Pulmonary artery endothelial cell (primary cell): ENCODE measurements at regions not wholly inside any gene's neighbourhood (a gene's known extent, or its start where the extent isn't known, plus 50 kb on each side); places are given as distances from the start of the nearest gene placed in this dataset.

Experiments
- DNase-seq: peaks from one replicate; pipeline ENCODE4 v3.0.0-alpha.2; 2011; ENCODE audit warnings: low read depth, low spot score

GRCh38 chr9:20117986-20118385 is 329.1 kb upstream of the SLC24A2 start:
- no peak for DNase-seq

DNA sequence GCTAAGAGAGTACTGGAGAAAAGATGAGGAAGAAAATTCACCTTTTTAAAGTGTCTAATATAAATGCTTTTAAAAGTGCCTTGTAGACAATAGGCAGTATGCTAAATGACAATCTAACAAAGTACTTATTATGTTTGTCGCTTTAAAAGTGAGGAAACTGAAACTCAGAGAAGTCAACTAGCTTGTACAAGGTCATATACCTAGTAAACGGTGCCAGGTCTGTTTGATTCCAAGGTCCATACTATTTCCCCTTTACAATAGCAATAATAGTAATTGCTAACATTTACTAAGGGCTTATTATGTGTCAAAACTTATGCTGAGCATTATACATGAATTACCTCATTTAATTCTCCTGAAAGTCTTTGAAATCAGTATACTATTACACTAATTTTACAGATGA is 328.6 kb upstream of the SLC24A2 start:
- no peak for DNase-seq

DNA sequence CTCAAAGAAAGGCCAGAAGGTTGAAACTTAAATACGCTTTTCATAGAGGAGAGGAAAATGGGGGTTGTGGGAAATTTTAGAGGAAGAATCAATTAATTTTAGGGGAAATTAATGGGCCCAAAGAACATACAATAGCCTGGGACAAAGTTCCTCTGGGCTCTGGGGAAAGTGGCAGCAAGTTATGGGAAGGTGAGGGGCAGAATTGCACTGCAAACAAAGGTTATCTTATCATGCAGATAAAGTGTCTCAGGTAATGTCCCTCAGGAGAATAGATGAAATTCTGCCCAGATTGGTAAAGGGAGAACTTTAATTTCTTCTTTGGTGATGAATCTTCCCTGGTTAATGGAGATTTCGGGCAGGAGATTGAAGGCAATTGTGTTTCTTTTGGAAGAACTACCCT is 326.1 kb upstream of the SLC24A2 start:
- DNase-seq: no peak

GRCh38 chr9:20112205-20112783 is 323.5 kb upstream of the SLC24A2 start:
- DNase-seq: no peak

GRCh38 chr9:20111173-20111843 is 322.5 kb upstream of the SLC24A2 start:
- no peak for DNase-seq

DNA sequence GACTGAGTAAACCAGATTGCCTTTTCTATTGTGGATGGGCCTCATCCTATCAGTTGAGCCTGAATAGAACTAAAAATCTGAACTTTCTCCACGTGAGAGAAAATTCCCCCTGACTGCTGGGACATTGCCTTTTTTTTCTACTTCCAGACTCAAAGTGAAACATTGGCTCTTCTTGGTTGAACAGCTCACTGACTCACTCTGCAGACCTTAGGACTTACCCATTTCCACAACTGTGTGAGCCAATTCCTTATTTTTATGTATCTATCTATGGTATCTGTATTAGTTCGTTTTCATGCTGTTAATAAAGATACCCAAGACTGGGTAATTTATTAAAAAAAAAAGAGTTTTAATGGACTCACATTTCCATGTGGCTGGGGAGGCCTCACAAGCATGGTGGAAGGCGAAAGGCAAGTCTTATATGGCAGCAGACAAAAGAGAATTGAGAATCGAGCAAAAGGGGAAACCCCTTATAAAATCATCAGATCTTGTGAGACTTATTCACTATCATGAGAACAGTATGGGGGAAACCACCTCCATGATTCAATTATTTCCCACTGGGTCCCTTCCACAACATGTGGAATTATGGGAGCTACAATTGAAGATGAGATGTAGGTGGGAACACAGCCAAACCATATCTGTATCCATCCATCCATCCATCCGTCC is 306.7 kb upstream of the SLC24A2 start:
- DNase-seq: no peak

GRCh38 chr9:20092561-20092960 is 303.7 kb upstream of the SLC24A2 start:
- no peak for DNase-seq

DNA sequence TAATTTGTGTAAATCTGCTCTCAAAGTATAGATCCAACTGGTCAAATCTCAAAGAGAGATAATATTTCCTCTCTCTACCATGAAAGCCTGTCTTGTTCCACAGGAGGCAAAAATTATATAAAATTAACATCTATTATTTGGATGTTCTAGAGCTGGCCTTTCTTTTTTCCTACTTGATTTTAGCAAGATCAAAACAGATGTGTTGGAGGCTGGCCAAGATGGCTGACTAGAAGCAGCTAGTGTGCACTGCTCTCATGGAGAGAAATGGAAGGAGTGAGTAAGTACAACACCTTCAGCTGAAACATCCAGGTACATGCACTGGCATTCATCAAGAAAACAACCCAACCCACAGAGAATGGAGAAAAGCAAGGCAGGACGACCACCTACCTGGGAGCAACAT is 298.6 kb upstream of the SLC24A2 start:
- no peak for DNase-seq

DNA sequence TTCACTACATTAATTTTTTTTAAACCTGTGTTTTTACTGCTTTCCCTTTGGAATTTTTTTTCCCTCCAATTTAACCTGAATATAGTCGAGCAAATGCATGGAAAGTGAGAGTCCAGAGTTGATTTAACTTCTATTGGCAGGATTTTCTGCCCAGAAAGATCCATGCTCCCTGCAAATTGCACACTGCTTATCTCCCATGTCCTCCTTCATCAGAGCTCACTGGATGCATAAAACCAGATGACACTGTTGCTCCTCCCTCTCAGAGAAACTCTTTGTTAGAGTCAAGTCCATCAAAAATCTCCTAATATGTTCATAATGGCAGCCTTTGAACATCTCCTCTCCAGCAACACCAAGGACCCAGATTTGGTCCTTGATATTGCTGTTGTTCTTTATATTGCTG is 297.0 kb upstream of the SLC24A2 start:
- no peak for DNase-seq

- no peak for DNase-seq
Observed at GRCh38 chr9:20084125-20084524, 295.3 kb upstream of the SLC24A2 start.

DNA sequence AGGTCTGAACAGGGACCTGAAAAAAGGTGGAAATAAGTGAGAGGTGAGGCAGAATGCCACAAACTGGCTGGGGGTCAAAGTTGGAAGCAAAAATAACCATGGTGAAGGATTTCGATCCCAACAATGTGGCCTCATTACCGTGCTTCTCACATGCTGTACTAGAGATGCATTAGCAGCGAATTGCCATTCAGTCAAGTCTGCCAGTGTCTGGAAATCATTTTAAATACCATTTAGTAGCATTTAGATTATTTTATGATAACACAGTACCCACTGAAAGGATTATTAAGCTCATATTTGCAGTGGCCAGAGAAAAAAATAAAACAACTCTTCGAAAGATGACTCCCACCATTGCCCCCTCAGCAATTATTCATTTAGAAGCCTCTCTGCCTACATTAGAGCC is 294.6 kb upstream of the SLC24A2 start:
- no peak for DNase-seq

GRCh38 chr9:20082831-20083230 is 294.0 kb upstream of the SLC24A2 start:
- no peak for DNase-seq

GRCh38 chr9:20082406-20082805 is 293.6 kb upstream of the SLC24A2 start:
- DNase-seq: no peak

DNA sequence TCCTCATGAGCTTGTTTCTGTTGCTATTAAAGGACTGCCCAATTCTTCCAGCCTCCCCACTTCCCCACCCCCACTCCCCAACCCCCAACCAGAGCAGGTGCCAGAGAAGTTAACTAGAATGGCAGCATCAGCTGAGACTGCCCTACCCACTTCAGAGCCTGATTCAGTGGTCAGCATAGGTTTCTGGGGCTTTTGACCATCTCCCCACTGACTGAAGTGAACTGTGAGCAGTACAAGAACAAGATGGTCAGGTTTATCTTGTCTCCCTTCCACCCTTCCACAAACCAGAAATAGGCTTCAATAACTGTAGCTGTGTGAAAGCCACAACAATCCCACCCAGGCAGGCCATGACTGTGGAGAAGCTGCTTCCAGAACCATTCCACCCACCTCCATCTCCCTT is 289.4 kb upstream of the SLC24A2 start:
- DNase-seq: no peak

GRCh38 chr9:20074291-20074690 is 285.5 kb upstream of the SLC24A2 start:
- DNase-seq: no peak

GRCh38 chr9:20070336-20070735 is 281.5 kb upstream of the SLC24A2 start:
- DNase-seq: no peak

DNA sequence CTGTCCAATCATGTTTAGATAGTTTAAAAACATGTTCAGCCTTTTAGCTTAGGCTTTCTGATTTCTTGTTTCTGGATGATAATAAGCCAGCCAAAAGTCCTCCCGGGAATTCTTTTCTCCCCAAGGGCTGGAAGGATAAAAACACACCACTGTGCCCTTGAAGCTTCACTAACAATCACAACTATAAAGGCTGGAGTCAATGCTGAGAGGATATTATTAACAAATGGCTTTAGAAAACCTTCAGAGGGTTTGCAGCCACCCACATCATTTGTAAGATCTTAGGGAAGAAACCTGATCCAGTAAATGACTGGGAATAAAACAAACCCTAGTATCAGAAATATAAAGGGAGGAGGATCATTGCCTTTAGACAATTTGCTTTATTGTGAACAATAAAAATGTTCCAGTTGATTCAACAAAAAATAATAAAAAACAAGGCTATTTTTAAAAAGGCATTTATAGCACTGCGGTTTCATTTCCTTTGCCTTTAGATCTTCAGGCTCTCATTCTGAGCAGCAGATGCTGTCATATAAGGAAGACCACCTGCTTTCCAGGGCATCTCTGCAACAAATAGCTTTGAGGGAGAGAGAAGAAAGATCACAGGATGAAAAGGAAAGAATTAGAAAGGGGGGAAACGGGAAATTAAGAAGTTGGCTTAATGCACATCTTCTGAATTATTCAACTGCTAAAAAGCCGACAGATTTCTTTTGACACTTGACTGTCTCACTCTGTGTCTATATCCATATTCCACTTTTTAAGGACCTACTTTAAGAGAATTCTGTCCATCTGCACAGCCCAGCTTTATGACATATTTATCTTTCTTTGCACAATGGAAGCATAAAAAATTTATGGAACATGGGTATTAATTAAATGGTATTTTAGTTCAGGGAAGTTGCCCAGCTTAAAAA is 277.2 kb upstream of the SLC24A2 start:
- no peak for DNase-seq

- no peak for DNase-seq
Observed at GRCh38 chr9:20065046-20065445, 276.2 kb upstream of the SLC24A2 start.

DNA sequence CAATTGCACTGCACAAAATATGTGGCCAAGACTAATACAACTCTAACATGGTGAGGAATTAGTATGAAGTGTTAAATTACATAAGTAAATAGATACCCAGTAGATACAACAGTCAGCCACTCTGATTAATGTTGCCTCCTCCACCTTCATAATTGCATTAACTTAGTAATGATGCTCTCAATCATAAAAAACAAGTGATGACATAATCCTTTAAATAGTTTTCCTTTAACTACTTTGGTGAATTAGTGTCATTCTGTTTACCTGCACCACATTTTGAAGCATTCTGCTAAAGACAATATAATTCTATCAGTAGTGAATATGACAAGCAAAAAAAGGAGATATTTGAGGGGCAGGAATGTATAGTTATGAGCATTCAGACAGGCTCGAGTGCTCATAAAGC is 265.9 kb upstream of the SLC24A2 start:
- no peak for DNase-seq

DNA sequence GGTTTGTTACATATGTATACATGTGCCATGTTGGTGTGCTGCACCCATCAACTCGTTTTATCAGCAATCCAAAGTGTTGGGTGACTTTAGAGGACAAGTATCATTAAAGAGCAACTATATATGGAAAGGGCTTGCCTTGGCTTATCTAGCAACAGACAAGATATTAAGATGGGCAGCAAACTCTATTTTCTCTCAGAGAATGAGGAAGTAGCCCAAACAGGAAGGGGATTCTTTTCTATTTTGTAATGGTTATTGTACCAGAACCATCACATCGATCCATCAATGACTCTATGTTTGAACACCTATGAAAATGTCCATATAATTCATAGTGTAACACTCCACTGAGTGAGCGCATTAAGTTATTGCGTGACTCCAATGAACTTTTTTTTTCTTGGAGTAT is 260.1 kb upstream of the SLC24A2 start:
- no peak for DNase-seq

- DNase-seq: no peak
Observed at GRCh38 chr9:20048437-20048836, 259.6 kb upstream of the SLC24A2 start.

DNA sequence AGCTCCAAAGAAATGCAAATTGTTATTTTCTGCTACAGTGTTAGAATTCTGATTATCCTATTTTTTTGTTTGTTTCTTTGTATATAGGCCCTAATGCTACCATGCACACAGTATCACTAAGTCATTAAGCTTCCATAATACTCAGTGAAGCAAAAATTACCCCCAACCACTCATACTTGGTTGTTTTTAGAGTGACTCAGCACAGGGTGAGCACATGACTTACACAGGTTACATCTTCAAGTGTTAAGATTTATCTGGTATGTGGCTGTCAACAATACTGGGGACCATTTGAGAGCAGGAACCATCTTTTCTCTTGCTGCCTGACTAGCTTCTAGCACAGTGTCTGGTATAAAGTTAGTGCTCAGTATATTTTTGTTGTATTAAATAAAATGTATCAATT is 255.8 kb upstream of the SLC24A2 start:
- DNase-seq: no peak
